Activated CD4-positive, alpha-beta T cell treated with anti-CD3 and anti-CD28 coated beads for 36 hours (primary cell): ENCODE measurements at regions not wholly inside any gene's neighbourhood (a gene's known extent, or its start where the extent isn't known, plus 50 kb on each side); places are given as distances from the start of the nearest gene placed in this dataset.
"Not testable (repeated sequence)": the region's sequence is repeated elsewhere in the genome, so short reads cannot be mapped to it uniquely, and the experiment has no call there.

Experiments used
- ATAC-seq: fragments of 200-7000 bp; cut with Tn5 transposase; one replicate; pipeline ENCODE4 v1.10.0; 2021; ENCODE audit warnings: mild to moderate bottlenecking, moderate library complexity
- CTCF ChIA-PET: fragments of 350-600 bp; sonication (Branson Sonifier 250); formaldehyde crosslinking; loops from one replicate; lab custom pipeline; 2021; ENCODE audit warnings: antibody characterized with exemption; lab: Charles Lee
- POLR2A ChIA-PET: fragments of 350-600 bp; sonication (Branson Sonifier 250); formaldehyde crosslinking; loops from one replicate; lab custom pipeline; 2021; ENCODE audit warnings: antibody characterized with exemption, inconsistent platforms; lab: Charles Lee
- DNase-seq: peaks from one replicate; pipeline ENCODE4 v3.0.0-alpha.2; 2020
- H3K27ac Mint-ChIP-seq: one replicate; pipeline ENCODE4 v1.8.0; 2021; ENCODE audit warnings: mixed read lengths
- H3K27me3 Mint-ChIP-seq: one replicate; pipeline ENCODE4 v1.8.0; 2021; ENCODE audit warnings: mixed read lengths
- H3K36me3 Mint-ChIP-seq: one replicate; pipeline ENCODE4 v1.8.0; 2021; ENCODE audit warnings: low read depth, mixed read lengths
- H3K4me1 Mint-ChIP-seq: one replicate; pipeline ENCODE4 v1.8.0; 2021; ENCODE audit warnings: mixed read lengths
- H3K4me3 Mint-ChIP-seq: one replicate; pipeline ENCODE4 v1.8.0; 2021; ENCODE audit warnings: mild to moderate bottlenecking, moderate library complexity, mixed read lengths
- H3K9me3 Mint-ChIP-seq: one replicate; pipeline ENCODE4 v1.8.0; 2021; ENCODE audit warnings: low read depth, mixed read lengths
- intact Hi-C, 2 experiments: fragments of 100-400 bp; cut with DNase I in 1 of 2; cut with micrococcal nuclease in 1 of 2; formaldehyde crosslinking; loops; one replicate each; pipeline versions ENCODE4 v1.14.2 to v1.15.1; 2022 to 2024; cut with DNase I, micrococcal nuclease

DNA sequence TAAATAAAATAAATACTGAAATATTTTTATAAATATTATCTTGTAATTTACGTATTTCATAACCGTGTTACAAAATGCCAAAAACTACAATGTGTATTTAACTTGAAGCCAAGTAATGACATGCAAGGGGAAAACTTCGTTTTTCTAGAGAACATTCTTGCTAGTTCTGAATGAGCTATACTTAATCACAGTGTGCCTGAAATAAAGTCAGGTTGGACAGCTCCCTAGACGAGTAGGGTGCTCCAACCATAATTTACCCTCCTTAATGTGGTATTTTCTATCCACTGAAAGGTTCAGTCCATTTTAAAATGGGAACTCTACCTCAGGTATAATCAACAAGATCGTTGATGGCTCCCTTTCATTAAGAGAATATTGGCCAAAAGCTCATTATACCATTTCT lies 194.5 kb upstream of the AHR start:
- DNase-seq = no peak
- no peak for ATAC-seq
- Mint-ChIP-seq H3K9me3 (no peaks in the 10 kb centered on the region), H3K27me3 (no peaks in the 10 kb centered on the region), H3K4me1 (peaks cover 2% of the 10 kb centered on the region), H3K4me3 (no peak overlapping the region), H3K27ac (no peak overlapping the region), H3K36me3 (no peaks in the 10 kb centered on the region)
- intact Hi-C loops = loop anchor here in 1 of 2 experiments (5.0 kb wide), 1 partner anchor 52 kb away; no protein-coding TSS in a partner anchor
- ChIA-PET POLR2A (no interaction called here), CTCF (no interaction called here)

DNA sequence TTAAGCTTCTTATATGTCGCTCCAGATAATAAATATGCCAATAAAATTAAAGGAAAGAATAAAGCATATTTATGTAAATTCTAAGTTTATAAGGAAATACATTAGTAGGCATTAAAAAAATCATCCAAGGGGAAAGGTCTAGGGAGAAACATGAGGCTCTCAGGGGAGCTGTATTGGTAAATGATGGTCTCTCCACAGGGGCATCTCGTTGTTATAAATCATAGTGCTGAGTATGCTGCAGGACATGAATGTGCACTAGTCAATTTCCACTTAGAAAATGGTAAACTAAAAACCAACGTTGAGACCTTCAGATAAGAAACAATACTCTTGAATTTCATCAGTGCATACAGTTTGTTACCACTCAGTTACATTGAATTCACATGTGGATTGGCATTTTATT lies 194.0 kb upstream of the AHR start:
- intact Hi-C loops = loop anchor here in 1 of 2 experiments (5.0 kb wide), 1 partner anchor 52 kb away; no protein-coding TSS in a partner anchor
- Mint-ChIP-seq H3K27me3 (no peaks in the 10 kb centered on the region), H3K9me3 (no peaks in the 10 kb centered on the region), H3K36me3 (no peaks in the 10 kb centered on the region), H3K27ac (no peak overlapping the region), H3K4me1 (peaks cover 2% of the 10 kb centered on the region), H3K4me3 (no peak overlapping the region)
- DNase-seq (no peak), ATAC-seq (no peak)
- CTCF ChIA-PET = no interaction called here
- POLR2A ChIA-PET = no interaction called here

DNA sequence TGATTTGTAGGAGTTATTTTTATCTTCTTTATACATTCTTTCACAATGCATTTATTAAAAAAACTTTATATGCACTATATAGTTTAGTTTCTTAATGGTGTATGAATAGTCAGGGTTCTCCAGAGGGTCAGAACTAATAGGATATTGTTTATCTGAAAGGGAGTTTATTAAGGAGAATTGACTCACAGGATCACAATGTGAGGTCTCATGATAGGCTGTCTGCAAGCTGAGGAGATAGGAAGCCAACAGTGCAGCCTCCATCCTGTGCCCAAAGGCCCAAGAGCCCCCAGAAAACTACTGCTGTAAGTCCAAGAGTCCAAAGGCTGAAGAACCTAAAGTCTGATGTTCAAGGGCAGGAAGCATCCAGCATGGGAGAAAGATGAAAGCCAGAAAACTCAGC lies 192.8 kb upstream of the AHR start:
- intact Hi-C loops = no loop called here
- no peak overlapping the region for H3K4me3 Mint-ChIP-seq
- peaks cover 2% of the 10 kb centered on the region for H3K4me1 Mint-ChIP-seq
- POLR2A ChIA-PET = no interaction called here
- no peak for ATAC-seq
- DNase-seq = no peak
- CTCF ChIA-PET = interaction anchor here (0.7 kb wide), 1 partner anchor 402 kb away, joined by 3 read pairs; no protein-coding TSS in a partner anchor
- H3K36me3 Mint-ChIP-seq = no peaks in the 10 kb centered on the region
- H3K9me3 Mint-ChIP-seq = no peaks in the 10 kb centered on the region
- no peaks in the 10 kb centered on the region for H3K27me3 Mint-ChIP-seq
- no peak overlapping the region for H3K27ac Mint-ChIP-seq

DNA sequence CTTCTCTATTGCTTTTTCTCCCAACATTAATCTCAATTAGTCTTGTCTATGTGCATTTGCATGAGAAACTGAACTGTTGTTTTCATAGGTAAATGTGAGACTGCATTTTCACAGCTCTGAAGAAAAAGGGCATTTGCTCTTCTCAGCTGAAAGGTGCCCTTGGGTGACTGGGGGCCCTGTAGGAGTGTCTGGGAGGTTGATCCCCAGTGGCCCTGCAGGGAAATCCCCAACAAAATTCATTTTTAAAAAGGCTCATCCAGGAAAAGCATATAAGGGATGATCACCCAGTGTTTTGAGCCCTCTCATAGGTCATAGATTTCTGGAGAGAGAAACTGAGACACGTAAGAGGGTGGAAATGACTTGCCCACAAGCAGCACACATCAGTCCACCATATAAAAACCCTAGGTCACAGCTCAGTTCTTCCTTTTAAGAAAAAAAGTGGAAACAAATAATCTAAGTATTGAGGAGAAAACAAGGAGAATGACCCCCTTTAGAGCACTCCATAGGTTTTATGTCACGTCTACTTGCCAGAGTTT lies 190.3 kb upstream of the AHR start:
- Mint-ChIP-seq H3K9me3 (no peaks in the 10 kb centered on the region), H3K36me3 (no peaks in the 10 kb centered on the region), H3K4me1 (peaks cover 2% of the 10 kb centered on the region), H3K27ac (no peak overlapping the region), H3K27me3 (no peaks in the 10 kb centered on the region), H3K4me3 (no peak overlapping the region)
- DNase-seq = no peak
- POLR2A ChIA-PET = interaction anchor here (1.3 kb wide), 1 partner anchor 13 kb away, joined by 3 read pairs; no protein-coding TSS in a partner anchor
- CTCF ChIA-PET = interaction anchor here (1.5 kb wide), 1 partner anchor 11 kb away, joined by 4 read pairs; no protein-coding TSS in a partner anchor
- intact Hi-C loops = no loop called here
- no peak for ATAC-seq

DNA sequence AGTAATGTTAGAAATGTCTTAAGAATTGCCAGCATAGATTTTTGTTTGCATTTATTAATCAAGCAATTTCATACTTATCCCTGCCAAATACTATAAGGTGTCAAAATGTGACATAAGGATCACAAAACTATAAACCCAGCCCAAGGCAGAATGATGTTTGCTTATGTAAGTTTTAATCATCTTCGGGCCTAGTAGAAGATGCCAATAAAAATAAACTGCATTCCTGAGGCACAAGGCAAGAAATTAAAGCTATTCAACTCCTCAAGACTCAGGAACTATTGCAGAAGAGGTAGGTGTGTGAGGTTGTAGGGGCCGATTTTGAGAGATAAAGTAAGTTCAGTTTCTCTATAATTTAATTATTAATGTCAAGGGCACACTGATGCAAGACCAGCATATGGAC lies 189.4 kb upstream of the AHR start:
- Mint-ChIP-seq H3K4me1 (peaks cover 2% of the 10 kb centered on the region), H3K27ac (no peak overlapping the region), H3K4me3 (no peak overlapping the region), H3K36me3 (no peaks in the 10 kb centered on the region), H3K27me3 (no peaks in the 10 kb centered on the region), H3K9me3 (no peaks in the 10 kb centered on the region)
- intact Hi-C loops = no loop called here
- no peak for ATAC-seq
- POLR2A ChIA-PET = no interaction called here
- CTCF ChIA-PET = no interaction called here
- DNase-seq = no peak

DNA sequence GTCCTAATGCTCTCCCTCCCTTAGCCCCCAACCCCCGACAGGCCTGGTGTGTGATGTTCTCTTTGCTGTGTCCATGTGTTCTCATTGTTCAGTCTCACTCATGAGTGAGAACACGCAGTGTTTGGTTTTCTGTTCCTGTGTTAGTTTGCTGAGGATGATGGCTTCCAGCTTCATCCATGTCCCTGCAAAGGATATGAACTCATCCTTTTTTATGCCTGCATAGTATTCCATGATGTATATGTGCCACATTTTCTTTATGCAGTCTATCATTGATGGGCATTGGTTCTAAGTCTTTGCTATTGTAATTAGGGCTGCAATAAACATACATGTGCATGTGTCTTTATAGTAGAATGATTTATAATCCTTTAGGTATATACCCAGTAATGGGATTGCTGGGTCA lies 184.7 kb upstream of the AHR start:
- H3K27me3 Mint-ChIP-seq, DNase-seq, H3K4me1 Mint-ChIP-seq, H3K36me3 Mint-ChIP-seq, ATAC-seq, intact Hi-C loops, H3K9me3 Mint-ChIP-seq, H3K27ac Mint-ChIP-seq, H3K4me3 Mint-ChIP-seq, POLR2A ChIA-PET, CTCF ChIA-PET: not testable (repeated sequence)

DNA sequence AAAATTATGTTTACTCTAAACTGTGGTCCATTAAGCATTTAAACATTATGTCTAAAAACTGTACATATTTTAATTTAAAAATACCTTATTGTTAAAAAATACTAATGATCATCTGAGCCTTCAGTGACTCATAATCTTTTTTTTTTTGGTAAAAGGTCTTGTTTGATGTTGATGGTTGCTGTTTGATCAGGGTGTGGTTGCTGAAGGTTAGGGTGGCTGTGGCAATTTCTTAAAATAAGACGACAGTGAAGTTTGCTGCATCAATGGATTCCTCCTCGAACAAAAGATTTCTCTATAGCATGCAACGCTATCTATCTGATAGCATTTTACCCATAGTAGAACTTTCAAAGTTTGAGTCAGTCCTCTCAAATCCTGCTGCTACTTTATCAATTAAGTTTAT lies 180.0 kb upstream of the AHR start:
- Mint-ChIP-seq H3K4me3 (no peak overlapping the region), H3K27ac (no peak overlapping the region), H3K9me3 (no peaks in the 10 kb centered on the region), H3K36me3 (no peaks in the 10 kb centered on the region), H3K27me3 (no peaks in the 10 kb centered on the region), H3K4me1 (peaks cover 10% of the 10 kb centered on the region)
- DNase-seq = no peak
- intact Hi-C loops = no loop called here
- no peak for ATAC-seq
- CTCF ChIA-PET = no interaction called here
- POLR2A ChIA-PET = no interaction called here

DNA sequence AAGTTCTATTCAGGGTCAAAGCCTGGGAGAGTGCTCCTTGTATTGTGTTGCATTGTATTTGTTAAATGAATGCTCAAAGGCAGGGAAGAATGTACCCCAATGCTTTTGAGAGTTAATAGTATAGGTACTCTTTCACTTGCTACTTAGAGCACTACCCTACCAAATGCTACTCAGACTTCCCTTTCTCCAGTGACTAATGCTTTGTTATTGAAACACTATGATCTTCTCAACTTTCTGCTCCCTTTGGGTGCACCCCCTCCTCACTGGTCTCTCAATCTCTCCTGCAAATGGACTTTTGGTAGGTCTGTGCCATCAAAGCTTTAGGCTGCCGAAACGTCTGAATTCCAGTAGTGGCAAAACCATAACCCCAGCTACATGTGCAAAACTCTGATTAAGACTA lies 177.7 kb upstream of the AHR start:
- POLR2A ChIA-PET = interaction anchor here (0.8 kb wide), 1 partner anchor 232 kb away, joined by 3 read pairs; no protein-coding TSS in a partner anchor
- no peaks in the 10 kb centered on the region for H3K27me3 Mint-ChIP-seq
- no peak overlapping the region for H3K27ac Mint-ChIP-seq
- H3K36me3 Mint-ChIP-seq = no peaks in the 10 kb centered on the region
- CTCF ChIA-PET = no interaction called here
- peaks cover 13% of the 10 kb centered on the region for H3K4me1 Mint-ChIP-seq
- ATAC-seq (no peak), DNase-seq (no peak)
- intact Hi-C loops = no loop called here
- H3K4me3 Mint-ChIP-seq = no peak overlapping the region
- H3K9me3 Mint-ChIP-seq = no peaks in the 10 kb centered on the region

DNA sequence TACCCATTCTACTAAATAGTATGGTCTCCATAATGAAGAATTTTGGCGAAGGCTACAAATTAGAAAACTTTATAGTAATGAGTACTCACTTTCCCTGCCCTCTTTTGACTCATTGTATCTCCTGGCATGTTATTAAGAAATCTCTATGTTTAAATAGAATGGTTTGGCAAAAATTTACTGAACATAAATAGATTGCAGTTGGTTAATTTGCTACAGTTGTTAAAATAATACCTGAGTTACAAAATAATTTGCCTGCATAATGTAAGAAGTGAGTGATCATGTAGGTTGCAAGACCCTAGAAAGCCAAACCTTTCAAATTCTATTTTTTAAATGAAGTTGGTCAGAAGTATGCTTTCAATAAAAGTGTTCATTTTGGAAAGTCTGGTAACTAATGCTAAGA lies 176.8 kb upstream of the AHR start:
- no peaks in the 10 kb centered on the region for H3K9me3 Mint-ChIP-seq
- H3K4me1 Mint-ChIP-seq = peaks cover 23% of the 10 kb centered on the region
- intact Hi-C loops = no loop called here
- H3K36me3 Mint-ChIP-seq = no peaks in the 10 kb centered on the region
- ATAC-seq (no peak), DNase-seq (no peak)
- no peak overlapping the region for H3K4me3 Mint-ChIP-seq
- ChIA-PET POLR2A (no interaction called here), CTCF (no interaction called here)
- no peak overlapping the region for H3K27ac Mint-ChIP-seq
- no peaks in the 10 kb centered on the region for H3K27me3 Mint-ChIP-seq

DNA sequence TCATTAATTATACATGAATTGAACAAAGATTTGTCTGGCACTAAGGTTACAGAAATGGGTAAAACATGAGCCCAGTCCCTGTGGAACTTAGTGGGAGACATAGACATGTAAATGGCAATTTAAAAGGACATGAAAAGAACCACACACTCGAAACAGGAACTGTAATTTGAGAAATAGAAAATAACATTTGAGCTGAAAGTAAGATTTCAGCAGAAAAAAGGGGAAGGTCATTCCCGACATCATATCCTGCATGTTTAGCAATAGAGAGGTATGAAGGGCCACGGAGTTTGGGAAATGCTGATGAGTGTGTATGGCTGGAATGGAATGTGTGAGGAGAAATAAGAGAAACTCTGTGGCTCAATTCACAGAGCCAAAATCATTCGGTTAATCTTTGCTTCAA lies 175.4 kb upstream of the AHR start:
- no peak overlapping the region for H3K27ac Mint-ChIP-seq
- H3K4me3 Mint-ChIP-seq = no peak overlapping the region
- no peak for ATAC-seq

DNA sequence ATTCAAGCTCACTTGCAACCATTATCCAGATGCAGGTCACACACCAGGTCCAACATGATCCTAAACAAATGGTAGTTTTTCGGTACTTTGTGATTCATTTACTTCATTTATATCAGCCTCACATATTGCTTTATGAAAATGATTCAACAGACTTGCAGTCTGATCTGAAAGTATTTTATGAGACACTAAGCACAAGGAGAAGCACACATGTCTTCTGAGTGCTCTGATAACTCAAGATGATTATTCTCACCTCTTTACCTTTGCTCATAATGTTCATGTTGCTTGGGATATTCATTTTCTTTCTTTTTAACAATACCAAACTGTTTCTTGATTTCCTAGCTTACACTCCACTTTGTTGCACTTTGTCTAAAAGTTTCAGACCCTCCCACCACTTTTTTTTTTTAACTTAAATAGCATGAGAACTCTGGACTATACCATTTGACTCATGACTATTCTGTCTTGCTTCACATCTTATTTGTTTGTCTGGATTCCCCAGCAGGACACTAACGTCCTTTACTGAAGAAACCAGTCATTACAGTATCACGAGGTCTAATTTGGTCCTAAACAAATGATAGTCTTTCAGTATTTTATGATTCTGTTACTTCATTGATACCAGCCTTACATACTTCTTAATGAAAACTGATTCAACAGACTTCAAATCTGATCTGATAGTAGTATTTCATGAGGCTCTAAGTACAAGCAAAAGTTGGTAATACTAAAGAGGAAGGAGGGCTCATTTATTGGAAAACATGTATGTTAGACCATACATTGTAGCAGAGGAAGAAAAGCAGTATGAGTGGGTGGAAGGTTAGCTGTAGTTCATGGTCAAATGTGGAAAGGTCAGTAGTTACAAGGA lies 171.8 kb upstream of the AHR start:
- Mint-ChIP-seq H3K4me3 (no peak overlapping the region), H3K27me3 (no peaks in the 10 kb centered on the region), H3K27ac (peak overlapping the region; percentile 32), H3K9me3 (no peaks in the 10 kb centered on the region), H3K4me1 (peaks cover 29% of the 10 kb centered on the region), H3K36me3 (no peaks in the 10 kb centered on the region)
- ChIA-PET POLR2A (interaction anchor here (0.6 kb wide), 2 partner anchors 173 to 1033 kb away, joined by 3 to 4 read pairs; no protein-coding TSS in a partner anchor), CTCF (interaction anchor here (0.6 to 1.8 kb wide), 2 partner anchors 13 to 301 kb away, joined by 3 to 4 read pairs; no protein-coding TSS in a partner anchor)
- ATAC-seq (peak; percentile 91), DNase-seq (no peak)
- intact Hi-C loops = loop anchor here in 1 of 2 experiments (5.0 kb wide), 1 partner anchor 54 kb away; no protein-coding TSS in a partner anchor

More for the DNA sequence above, 175.4 kb upstream of the AHR start:
- no peaks in the 10 kb centered on the region for H3K27me3 Mint-ChIP-seq
- H3K4me1 Mint-ChIP-seq = peaks cover 30% of the 10 kb centered on the region
- intact Hi-C loops = no loop called here
- no peaks in the 10 kb centered on the region for H3K36me3 Mint-ChIP-seq
- H3K9me3 Mint-ChIP-seq = no peaks in the 10 kb centered on the region
- ChIA-PET POLR2A (no interaction called here), CTCF (interaction anchor here (0.7 kb wide), 1 partner anchor 190 kb away, joined by 3 read pairs; no protein-coding TSS in a partner anchor)
- DNase-seq = no peak
